WERI-Rb-1 (cell line): ENCODE measurements at regions not wholly inside any gene's neighbourhood (a gene's known extent, or its start where the extent isn't known, plus 50 kb on each side); places are given as distances from the start of the nearest gene placed in this dataset.

Experiments
- DNase-seq: peaks from one replicate; pipeline ENCODE4 v3.0.0-alpha.2; 2020
- H3K27ac ChIP-seq: fragments of 250-450 bp; sonication (Bioruptor Pico); 2 replicates; pipeline ENCODE4 v1.5.1; 2020; ENCODE audit warnings: mild to moderate bottlenecking, moderate library complexity
- H3K27me3 ChIP-seq: fragments of 250-450 bp; sonication (Bioruptor Pico); 2 replicates; pipeline ENCODE4 v1.5.1; 2021; ENCODE audit warnings: mild to moderate bottlenecking, low read depth, moderate library complexity; ENCODE audit not compliant: insufficient read depth, severe bottlenecking
- H3K36me3 ChIP-seq: fragments of 250-450 bp; sonication (Bioruptor Pico); 2 replicates; pipeline ENCODE4 v1.5.1; 2020; ENCODE audit warnings: mild to moderate bottlenecking, moderate library complexity
- H3K4me3 ChIP-seq: 2 replicates; pipeline ENCODE4 v1.5.1; 2011; ENCODE audit warnings: low read depth, mild to moderate bottlenecking, control low read depth, low read length
- H3K9me3 ChIP-seq: fragments of 250-450 bp; sonication (Bioruptor Pico); 2 replicates; pipeline ENCODE4 v1.5.1; 2021; ENCODE audit warnings: mild to moderate bottlenecking, moderate library complexity; ENCODE audit not compliant: severe bottlenecking
- TF ChIP-seq, protein P1 (sequence below): IDR thresholded peaks from 2 replicates; pipeline ENCODE4 v1.5.1; 2011; ENCODE audit warnings: low read depth, mild to moderate bottlenecking, control low read depth, inconsistent platforms, low read length

GRCh38 chr4:185090592-185090991 is 52.5 kb upstream of the SLC25A4 start:
- Histone ChIP-seq H3K9me3 (no peaks in the 10 kb centered on the region), H3K27me3 (no peaks in the 10 kb centered on the region), H3K4me3 (no peak overlapping the region), H3K36me3 (no peaks in the 10 kb centered on the region), H3K27ac (no peak overlapping the region)
- no peak for DNase-seq
- TF ChIP-seq, protein P1, sequence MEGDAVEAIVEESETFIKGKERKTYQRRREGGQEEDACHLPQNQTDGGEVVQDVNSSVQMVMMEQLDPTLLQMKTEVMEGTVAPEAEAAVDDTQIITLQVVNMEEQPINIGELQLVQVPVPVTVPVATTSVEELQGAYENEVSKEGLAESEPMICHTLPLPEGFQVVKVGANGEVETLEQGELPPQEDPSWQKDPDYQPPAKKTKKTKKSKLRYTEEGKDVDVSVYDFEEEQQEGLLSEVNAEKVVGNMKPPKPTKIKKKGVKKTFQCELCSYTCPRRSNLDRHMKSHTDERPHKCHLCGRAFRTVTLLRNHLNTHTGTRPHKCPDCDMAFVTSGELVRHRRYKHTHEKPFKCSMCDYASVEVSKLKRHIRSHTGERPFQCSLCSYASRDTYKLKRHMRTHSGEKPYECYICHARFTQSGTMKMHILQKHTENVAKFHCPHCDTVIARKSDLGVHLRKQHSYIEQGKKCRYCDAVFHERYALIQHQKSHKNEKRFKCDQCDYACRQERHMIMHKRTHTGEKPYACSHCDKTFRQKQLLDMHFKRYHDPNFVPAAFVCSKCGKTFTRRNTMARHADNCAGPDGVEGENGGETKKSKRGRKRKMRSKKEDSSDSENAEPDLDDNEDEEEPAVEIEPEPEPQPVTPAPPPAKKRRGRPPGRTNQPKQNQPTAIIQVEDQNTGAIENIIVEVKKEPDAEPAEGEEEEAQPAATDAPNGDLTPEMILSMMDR, result no peak

DNA sequence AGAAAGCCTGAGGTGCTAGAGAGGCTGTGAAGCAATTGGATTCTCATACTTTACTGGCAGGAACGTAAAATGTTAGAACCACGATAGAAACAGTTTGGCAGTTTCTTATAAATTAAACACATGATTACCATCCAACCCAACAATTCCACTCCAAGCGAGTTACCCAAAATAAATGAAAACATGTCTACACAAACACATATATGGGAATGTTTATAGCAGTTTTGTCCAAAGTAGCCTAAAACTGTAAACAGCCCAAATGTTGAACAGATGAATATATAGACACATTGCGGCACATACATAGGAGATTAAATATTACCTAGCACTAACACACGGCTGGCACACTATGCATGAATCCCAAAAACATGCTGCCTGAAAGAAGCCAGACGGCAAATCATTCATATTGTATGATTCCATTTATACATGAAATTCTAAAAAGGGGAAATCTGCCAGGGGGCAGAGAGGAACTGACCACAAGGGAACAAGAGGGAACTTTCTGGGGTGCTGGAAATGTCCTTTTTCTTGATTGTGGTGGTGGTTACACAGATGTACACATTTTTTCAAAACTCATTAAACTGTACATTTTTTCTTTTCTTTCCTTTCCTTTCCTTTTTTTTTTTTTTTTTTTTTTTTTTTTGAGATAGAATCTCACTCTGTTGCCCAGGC is 50.4 kb upstream of the SLC25A4 start:
- H3K4me3 ChIP-seq, result no peak overlapping the region
- H3K27me3 ChIP-seq, result no peaks in the 10 kb centered on the region
- DNase-seq, result no peak
- no peaks in the 10 kb centered on the region for H3K36me3 ChIP-seq
- no peak overlapping the region for H3K27ac ChIP-seq
- TF ChIP-seq, protein P1, result no peak
- H3K9me3 ChIP-seq, result no peaks in the 10 kb centered on the region
